ENCODE measurements at regions not wholly inside any gene's neighbourhood (a gene's known extent, or its start where the extent isn't known, plus 50 kb on each side); places are given as distances from the start of the nearest gene placed in this dataset.

DNA sequence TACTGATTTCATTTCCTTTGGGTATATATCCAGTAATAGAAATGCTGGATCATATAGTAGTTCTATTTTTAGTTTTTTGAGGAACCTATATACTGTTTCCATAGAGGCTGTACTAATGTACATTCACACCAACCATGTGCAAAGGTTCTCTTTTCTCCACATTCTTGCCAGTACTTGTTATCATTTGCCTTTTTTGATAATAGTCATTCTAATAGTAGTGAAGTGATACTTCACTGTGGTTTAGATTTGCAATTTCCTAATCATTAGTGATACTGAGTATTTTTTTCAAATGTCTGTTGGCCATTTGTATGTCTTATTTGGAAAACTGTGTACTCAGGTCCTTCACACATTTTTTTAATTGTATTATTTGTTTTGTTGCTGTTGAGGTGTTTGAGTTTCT lies 148.2 kb upstream of the NAV3 start:
- TF ChIP-seq SUZ12 (IDR thresholded peaks at IDR 0.05; ENCODE audit: extremely low read depth, insufficient read depth, insufficient read length) (no peak), YY1 (IDR thresholded peaks at IDR 0.05; ENCODE audit: insufficient read depth, insufficient read length) (no peak), ZNF274 (IDR thresholded peaks at IDR 0.05; ENCODE audit: low read depth, low read length) (no peak)

Data from NT2/D1 (cell line).